RWPE1 (cell line): ENCODE measurements at regions not wholly inside any gene's neighbourhood (a gene's known extent, or its start where the extent isn't known, plus 50 kb on each side); places are given as distances from the start of the nearest gene placed in this dataset.

Experiments used
- CTCF ChIA-PET: fragments of 350-600 bp; sonication (Branson Sonifier 250); formaldehyde crosslinking; extraction: SDS; loops from one replicate; lab custom pipeline; 2021; lab: Yijun Ruan, JAX
- POLR2A ChIA-PET: fragments of 400-600 bp; formaldehyde crosslinking; extraction: SDS; loops from one replicate; lab custom pipeline; 2020; ENCODE audit warnings: antibody characterized with exemption; ENCODE audit not compliant: low non-redundant PET; lab: Yijun Ruan, JAX
- DNase-seq: peaks from one replicate; pipeline ENCODE4 v3.0.0; 2012; ENCODE audit warnings: low spot score
- H3K27ac ChIP-seq: fragments of 450-650 bp; 2 replicates; pipeline ENCODE4 v1.5.1; 2017
- TF ChIP-seq, protein P1 (sequence below): fragments of 450-650 bp; conservative IDR thresholded peaks from 2 replicates; pipeline ENCODE4 v1.5.1; 2017; ENCODE audit warnings: low read depth, mild to moderate bottlenecking

DNA sequence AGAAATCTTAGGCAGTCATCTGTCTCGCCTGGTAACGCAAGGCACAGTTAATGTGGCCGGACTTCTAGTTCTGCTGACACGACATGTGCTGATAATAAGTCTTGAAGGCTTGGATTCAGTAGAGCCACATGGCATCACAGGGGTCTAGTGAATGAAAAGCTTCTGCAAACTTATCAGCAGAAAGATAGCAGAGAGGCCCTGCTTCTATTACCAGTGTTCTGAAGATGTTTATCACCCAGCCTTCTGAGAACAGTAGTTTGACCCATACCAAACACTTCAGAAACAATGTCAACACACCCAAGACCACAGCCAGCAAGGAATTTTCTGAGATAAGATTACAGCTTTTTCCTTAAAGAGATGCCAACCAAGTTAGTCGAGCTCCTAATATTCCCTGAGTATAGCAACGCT is 102.7 kb upstream of the UMPS start:
- CTCF ChIA-PET, result no interaction called here
- DNase-seq, result no peak

DNA sequence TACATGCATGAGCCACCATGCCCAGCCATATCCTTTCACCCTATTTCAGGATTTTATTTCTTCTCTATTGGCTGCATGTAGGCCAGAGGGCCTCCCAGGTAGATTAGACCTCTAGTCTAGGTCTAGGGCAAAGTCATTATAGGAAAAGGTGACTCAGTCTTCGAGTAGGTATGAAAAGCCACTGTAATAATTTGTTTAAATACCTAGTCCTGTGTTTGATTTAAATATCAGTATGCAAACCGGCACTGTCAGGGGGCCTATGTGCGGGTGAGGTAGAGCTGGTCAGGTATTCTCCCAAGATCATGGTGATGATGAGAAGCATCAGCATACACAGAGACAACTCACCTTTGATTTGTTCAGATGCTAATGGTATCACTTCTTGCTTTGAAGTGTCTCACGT is 101.4 kb upstream of the UMPS start:
- POLR2A ChIA-PET, result no interaction called here
- CTCF ChIA-PET, result interaction anchor here (0.7 kb wide), 1 partner anchor 169 kb away, joined by 6 read pairs; no protein-coding TSS in a partner anchor
- TF ChIP-seq, protein P1, sequence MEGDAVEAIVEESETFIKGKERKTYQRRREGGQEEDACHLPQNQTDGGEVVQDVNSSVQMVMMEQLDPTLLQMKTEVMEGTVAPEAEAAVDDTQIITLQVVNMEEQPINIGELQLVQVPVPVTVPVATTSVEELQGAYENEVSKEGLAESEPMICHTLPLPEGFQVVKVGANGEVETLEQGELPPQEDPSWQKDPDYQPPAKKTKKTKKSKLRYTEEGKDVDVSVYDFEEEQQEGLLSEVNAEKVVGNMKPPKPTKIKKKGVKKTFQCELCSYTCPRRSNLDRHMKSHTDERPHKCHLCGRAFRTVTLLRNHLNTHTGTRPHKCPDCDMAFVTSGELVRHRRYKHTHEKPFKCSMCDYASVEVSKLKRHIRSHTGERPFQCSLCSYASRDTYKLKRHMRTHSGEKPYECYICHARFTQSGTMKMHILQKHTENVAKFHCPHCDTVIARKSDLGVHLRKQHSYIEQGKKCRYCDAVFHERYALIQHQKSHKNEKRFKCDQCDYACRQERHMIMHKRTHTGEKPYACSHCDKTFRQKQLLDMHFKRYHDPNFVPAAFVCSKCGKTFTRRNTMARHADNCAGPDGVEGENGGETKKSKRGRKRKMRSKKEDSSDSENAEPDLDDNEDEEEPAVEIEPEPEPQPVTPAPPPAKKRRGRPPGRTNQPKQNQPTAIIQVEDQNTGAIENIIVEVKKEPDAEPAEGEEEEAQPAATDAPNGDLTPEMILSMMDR, result no peak
- H3K27ac ChIP-seq, result no peak overlapping the region
- DNase-seq, result no peak

More for the DNA sequence above, 102.7 kb upstream of the UMPS start:
- TF ChIP-seq, protein P1, result no peak
- POLR2A ChIA-PET, result no interaction called here
- H3K27ac ChIP-seq, result no peak overlapping the region

DNA sequence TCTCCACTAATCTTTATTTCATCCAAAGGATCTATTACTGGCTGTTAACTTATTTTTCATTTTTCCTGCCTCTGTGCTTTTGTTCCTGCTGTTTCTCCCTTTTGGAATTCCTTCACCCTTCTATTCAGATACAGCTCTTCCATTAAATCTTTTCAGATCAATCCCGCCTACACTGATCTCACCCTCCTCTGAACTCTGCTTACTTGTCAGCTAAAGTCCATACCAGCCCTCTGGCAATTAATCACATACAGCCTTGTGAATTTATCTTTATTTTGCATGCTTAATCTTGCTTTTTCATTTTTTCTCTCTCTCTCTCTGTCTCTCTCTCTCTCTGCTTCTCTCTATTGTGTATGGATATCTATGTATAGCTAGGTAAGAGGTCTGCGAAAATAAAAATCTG is 100.8 kb upstream of the UMPS start:
- ChIA-PET POLR2A (no interaction called here), CTCF (no interaction called here)
- no peak overlapping the region for H3K27ac ChIP-seq
- DNase-seq, result no peak
- TF ChIP-seq, protein P1, result no peak

DNA sequence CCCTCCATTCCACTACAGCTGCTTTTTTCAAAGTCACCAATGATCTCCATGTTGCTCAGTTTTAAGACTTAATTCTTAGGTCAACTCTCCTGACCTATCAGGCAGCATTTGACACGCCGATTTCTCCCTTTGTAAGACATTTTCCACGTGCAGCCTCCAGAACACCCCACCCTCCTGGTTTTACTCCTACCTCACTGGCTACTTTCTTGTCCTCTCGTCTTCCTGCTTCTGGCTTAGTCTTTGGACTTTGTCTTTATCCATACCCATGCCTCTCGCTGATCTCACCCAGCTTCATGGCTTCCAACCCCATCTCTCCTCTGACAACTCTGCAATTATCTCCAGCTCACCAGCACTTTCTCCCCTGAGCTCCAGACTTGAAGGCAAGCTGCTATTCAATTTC is 99.3 kb upstream of the UMPS start:
- DNase-seq, result no peak
- no peak overlapping the region for H3K27ac ChIP-seq
- ChIA-PET POLR2A (no interaction called here), CTCF (no interaction called here)
- TF ChIP-seq, protein P1, result no peak

DNA sequence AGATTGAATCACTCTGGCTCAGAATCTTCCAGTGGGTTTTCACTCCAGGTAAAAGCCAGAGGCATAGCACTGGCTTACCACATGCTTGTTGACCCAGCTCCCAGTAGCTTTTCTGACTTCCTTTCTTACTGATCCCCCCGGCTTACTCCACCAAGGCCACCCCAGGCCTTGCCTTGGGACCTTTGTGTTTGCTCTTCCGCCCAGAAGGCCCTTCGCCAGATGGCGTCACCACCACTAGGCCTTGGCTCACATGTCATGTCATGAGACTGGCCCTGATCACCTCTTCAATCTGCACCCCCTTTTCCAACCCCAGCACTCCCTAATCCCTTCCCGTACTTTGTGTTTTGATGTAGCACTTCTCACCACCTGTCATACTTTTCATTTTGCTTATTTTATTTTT is 98.5 kb upstream of the UMPS start:
- TF ChIP-seq, protein P1, result no peak
- ChIA-PET POLR2A (no interaction called here), CTCF (no interaction called here)
- no peak for DNase-seq
- no peak overlapping the region for H3K27ac ChIP-seq

DNA sequence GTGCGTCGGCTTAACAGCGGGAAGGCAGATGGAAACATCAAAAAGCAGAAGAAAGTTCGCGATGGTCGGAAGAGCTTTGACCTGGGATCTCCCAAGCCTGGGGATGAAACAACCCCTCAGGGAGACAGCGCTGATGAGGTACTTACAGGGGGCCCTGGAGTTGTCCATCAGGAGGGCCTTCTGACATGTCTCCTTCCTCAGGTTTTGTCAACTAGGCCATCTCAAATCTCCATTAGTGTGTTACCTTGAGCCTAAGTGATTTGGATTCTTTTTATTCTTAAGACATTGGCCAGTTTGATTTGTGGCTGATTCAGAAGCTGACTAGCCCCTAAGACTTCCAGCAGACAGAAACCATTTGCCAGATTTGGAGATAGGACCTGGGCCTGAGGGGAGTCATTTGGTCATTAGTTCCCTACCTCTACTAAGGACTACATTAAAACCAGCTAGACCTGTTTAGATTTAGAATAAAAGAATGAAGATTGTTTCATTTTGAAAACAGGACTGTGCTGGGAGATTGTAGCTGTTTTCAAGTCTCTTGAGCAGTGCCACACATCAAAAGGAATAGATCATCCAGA is 97.6 kb upstream of the UMPS start:
- CTCF ChIA-PET, result interaction anchor here (1.2 kb wide), 1 partner anchor 67 kb away, joined by 4 read pairs; no protein-coding TSS in a partner anchor
- TF ChIP-seq, protein P1, result no peak

DNA sequence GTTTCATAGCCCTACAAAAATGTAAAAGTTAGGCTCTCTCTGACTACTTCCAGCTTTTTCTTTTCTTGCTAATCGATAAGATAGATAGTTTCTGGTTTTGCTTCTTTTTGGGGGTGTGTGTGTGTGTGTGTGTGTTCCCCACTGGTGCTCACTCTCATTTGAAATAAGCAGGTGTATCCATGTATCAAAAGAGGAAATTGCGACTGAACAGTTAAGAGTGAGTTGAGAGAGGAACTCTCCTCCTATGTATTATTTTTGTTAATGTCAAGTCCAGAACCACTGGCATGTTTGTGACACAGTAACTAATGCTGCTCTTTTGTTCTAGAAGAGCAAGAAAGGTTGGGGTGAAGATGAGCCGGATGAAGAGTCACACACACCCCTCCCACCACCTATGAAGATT is 96.7 kb upstream of the UMPS start:
- CTCF ChIA-PET, result no interaction called here
- no peak overlapping the region for H3K27ac ChIP-seq
- TF ChIP-seq, protein P1, result no peak
- DNase-seq, result no peak
- POLR2A ChIA-PET, result no interaction called here

More for the DNA sequence above, 97.6 kb upstream of the UMPS start:
- POLR2A ChIA-PET, result no interaction called here
- no peak for DNase-seq
- H3K27ac ChIP-seq, result no peak overlapping the region
